Gastroesophageal sphincter (tissue), 4 donors: ENCODE measurements at regions not wholly inside any gene's neighbourhood (a gene's known extent, or its start where the extent isn't known, plus 50 kb on each side); places are given as distances from the start of the nearest gene placed in this dataset.

Experiments
- ATAC-seq: fragments of 150-250 bp; one replicate; pipeline ENCODE4 v1.9.1; 2016; ENCODE audit warnings: mild to moderate bottlenecking, moderate library complexity
- H3K27ac ChIP-seq, 4 donors: fragments of 200-600 bp; sonication (generic) in 3 of 4; 1 replicate in 3 of 4; 2 replicates in 1 of 4; pipeline ENCODE4 v1.5.1; 2016 to 2019
- H3K27me3 ChIP-seq: fragments of 200-600 bp; sonication (generic); one replicate; pipeline ENCODE4 v1.5.1; 2019
- H3K36me3 ChIP-seq, 2 donors: fragments of 200-600 bp; sonication (generic); one replicate each; pipeline ENCODE4 v1.5.1; 2019; ENCODE audit warnings: control low read depth in 1 of 2
- H3K4me1 ChIP-seq, 3 donors: fragments of 200-600 bp; sonication (generic); 1 replicate in 2 of 3; 2 replicates in 1 of 3; pipeline ENCODE4 v1.5.1; 2016 to 2019; ENCODE audit warnings: control low read depth in 2 of 3
- H3K4me3 ChIP-seq, 2 donors: fragments of 200-600 bp; sonication (generic); one replicate each; pipeline ENCODE4 v1.5.1; 2019; ENCODE audit warnings: mild to moderate bottlenecking in 1 of 2, moderate library complexity in 1 of 2
- H3K9me3 ChIP-seq, 3 donors: fragments of 200-600 bp; sonication (generic); one replicate each; pipeline ENCODE4 v1.5.1; 2017 to 2019; ENCODE audit warnings: control low read depth in 2 of 3
- EP300 ChIP-seq: sonication (generic); formaldehyde crosslinking; IDR thresholded peaks from one replicate; pipeline ENCODE4 v1.6.1; 2017; ENCODE audit warnings: antibody characterized with exemption, mild to moderate bottlenecking
- POLR2A ChIP-seq, 2 donors: fragments of 450-650 bp; IDR thresholded peaks; one replicate each; pipeline ENCODE4 v1.6.1; 2017; ENCODE audit warnings: antibody characterized with exemption in 2 of 2, mild to moderate bottlenecking in 2 of 2, moderate library complexity in 1 of 2
- POLR2AphosphoS5 ChIP-seq: sonication (generic); formaldehyde crosslinking; IDR thresholded peaks from one replicate; pipeline ENCODE4 v1.6.1; 2017; ENCODE audit warnings: antibody characterized with exemption
- WGBS, 2 donors: methylation state at CpG; one replicate each; pipeline ENCODE4 v1.1.5; 2018; ENCODE audit warnings: low coverage in 1 of 2; 5-methylcytosine and 5-hydroxymethylcytosine counted together
- TF ChIP-seq, protein P1 (sequence below), 4 experiments: fragments of 200-600 bp in 2 of 4; fragments of 450-650 bp in 2 of 4; sonication (generic) in 1 of 4; IDR thresholded peaks; one replicate each; pipeline ENCODE4 v1.5.1; 2017 to 2019; ENCODE audit warnings: antibody characterized with exemption in 4 of 4, mild to moderate bottlenecking in 2 of 4, moderate library complexity in 2 of 4

DNA sequence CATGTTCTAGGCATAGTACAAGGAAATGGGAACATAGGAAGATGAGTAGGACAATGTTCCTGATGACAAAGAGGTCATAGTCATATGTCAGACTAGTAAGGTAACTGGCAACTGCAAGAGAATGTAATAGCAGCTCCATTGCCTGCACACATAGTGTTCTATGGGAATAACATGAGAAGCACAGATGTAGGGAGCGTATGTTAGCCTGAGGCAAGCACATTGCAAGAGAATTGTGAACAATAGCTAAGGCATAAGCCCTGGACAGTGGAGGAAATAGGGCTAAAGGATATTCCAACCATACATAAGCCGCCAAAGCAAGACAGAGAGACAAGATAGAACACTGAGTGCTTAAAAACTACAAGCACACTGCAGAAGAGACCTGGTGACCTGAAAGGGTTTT is 1017.0 kb upstream of the TENM4 start:
- no peak for ATAC-seq
- no peaks in the 10 kb centered on the region for H3K9me3 ChIP-seq
- no peak overlapping the region for H3K4me3 ChIP-seq
- H3K36me3 ChIP-seq, result no peaks in the 10 kb centered on the region
- no peaks in the 10 kb centered on the region for H3K27me3 ChIP-seq
- H3K27ac ChIP-seq, result no peak overlapping the region
- no peaks in the 10 kb centered on the region for H3K4me1 ChIP-seq
- 79 to 93% methylated on average over 2 of the region's 2 CpGs for WGBS, 2 donors
- TF ChIP-seq EP300, result no peak

DNA sequence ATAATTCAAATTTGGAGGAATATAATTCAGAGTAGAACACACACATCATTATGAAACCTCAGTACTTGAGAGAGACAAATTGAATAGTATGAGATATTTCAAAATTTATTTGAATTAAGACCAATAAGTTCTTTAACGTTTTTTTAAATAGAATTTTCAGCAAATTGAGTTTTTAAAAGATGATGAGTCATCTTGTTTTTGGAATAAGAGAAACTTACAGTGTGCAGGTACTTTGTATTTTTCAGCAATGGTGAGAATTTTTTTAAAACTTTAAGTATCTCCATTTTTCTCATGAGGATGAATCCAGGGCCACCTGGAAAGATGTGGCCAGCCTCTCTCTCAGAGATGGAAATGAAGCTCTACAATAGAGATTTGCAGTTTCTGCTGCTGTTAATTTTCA is 1015.0 kb upstream of the TENM4 start:
- TF ChIP-seq, protein P1, sequence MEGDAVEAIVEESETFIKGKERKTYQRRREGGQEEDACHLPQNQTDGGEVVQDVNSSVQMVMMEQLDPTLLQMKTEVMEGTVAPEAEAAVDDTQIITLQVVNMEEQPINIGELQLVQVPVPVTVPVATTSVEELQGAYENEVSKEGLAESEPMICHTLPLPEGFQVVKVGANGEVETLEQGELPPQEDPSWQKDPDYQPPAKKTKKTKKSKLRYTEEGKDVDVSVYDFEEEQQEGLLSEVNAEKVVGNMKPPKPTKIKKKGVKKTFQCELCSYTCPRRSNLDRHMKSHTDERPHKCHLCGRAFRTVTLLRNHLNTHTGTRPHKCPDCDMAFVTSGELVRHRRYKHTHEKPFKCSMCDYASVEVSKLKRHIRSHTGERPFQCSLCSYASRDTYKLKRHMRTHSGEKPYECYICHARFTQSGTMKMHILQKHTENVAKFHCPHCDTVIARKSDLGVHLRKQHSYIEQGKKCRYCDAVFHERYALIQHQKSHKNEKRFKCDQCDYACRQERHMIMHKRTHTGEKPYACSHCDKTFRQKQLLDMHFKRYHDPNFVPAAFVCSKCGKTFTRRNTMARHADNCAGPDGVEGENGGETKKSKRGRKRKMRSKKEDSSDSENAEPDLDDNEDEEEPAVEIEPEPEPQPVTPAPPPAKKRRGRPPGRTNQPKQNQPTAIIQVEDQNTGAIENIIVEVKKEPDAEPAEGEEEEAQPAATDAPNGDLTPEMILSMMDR (IDR thresholded peaks at IDR 0.05), result no peak

DNA sequence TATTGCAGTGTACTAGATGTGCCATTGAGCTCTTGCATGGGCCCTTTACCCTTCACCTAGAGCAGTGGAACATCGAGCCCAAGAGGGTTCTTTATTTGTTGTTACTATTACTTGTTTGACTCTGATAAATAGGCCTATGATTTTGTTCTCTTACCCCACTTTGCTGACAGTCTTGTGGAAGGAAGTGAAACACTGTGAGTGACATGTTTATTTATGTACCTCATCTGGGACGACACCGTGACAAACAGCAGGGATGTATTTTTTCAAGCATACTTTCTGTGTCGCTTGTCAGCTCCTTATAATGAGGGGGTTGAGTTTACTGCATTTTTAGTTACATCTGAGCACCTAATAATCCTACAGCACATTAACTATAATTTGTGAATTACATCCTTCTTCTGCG is 1010.3 kb upstream of the TENM4 start:
- 28 to 58% methylated on average over 4 to 5 of the region's 5 CpGs for WGBS, 2 donors
- no peak for TF ChIP-seq EP300
- no peak for TF ChIP-seq POLR2A (IDR thresholded peaks at IDR 0.05)
- no peak for TF ChIP-seq POLR2AphosphoS5
- TF ChIP-seq, protein P1 (IDR thresholded peaks at IDR 0.05), result no peak
- no peak for ATAC-seq
- no peaks in the 10 kb centered on the region for H3K36me3 ChIP-seq
- no peak overlapping the region for H3K4me3 ChIP-seq
- no peak overlapping the region for H3K27ac ChIP-seq
- no peaks in the 10 kb centered on the region for H3K9me3 ChIP-seq
- H3K27me3 ChIP-seq, result peaks cover 4% of the 10 kb centered on the region
- H3K4me1 ChIP-seq, result no peaks in the 10 kb centered on the region

More for the DNA sequence above, 1015.0 kb upstream of the TENM4 start:
- peaks cover 4% of the 10 kb centered on the region for H3K27me3 ChIP-seq
- no peaks in the 10 kb centered on the region for H3K4me1 ChIP-seq
- no peaks in the 10 kb centered on the region for H3K36me3 ChIP-seq
- H3K27ac ChIP-seq, result no peak overlapping the region
- H3K4me3 ChIP-seq, result no peak overlapping the region
- 31 to 32% methylated on average over 1 of the region's 1 CpG for WGBS, 2 donors
- no peaks in the 10 kb centered on the region for H3K9me3 ChIP-seq
- no peak for ATAC-seq

DNA sequence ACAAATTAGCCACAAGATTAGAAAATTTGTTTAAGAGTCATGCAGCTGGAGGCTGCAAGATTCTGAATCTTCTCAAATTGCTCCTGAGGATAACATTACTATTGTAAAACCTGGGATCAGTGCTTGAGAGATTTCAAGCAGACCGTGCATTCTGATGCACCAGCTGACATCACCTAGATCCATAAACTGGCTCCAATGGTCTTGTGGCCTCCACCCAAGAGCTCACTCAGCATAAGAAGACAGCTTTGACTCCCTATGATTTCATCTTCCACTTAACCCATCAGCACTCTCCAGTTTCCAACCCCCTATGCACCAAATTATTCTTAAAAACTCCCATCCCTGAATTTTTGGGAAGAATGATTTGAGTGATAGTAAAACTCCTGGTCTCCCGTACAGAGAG is 1007.9 kb upstream of the TENM4 start:
- no peak overlapping the region for H3K4me3 ChIP-seq
- H3K36me3 ChIP-seq, result no peaks in the 10 kb centered on the region
- peaks cover 4% of the 10 kb centered on the region for H3K27me3 ChIP-seq
- no peak overlapping the region for H3K27ac ChIP-seq
- TF ChIP-seq, protein P1 (IDR thresholded peaks at IDR 0.05), result no peak
- TF ChIP-seq POLR2A (IDR thresholded peaks at IDR 0.05), result no peak
- TF ChIP-seq POLR2AphosphoS5, result no peak
- no peak for TF ChIP-seq EP300
- no peak for ATAC-seq
- H3K4me1 ChIP-seq, result no peaks in the 10 kb centered on the region
- 68 to 100% methylated on average over 1 to 2 of the region's 2 CpGs for WGBS, 2 donors
- no peaks in the 10 kb centered on the region for H3K9me3 ChIP-seq

DNA sequence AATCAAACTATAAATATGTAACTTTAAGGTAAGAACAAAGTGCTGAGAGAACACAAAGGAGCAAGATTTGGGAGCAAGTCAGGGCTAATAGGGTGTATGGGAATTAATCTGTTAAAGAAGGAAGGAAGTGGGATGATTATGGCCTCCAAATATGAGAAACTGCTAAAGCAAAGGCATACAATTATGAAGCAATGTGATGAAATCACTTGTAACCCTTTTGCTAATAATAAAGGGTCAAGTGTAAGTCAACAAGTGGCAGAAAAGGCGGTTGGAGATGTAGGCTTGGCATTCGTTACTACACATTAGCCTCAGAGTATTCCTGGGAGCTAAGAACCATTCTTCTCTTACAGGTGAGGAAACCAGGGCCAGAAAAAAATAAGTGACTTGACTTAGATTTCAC is 1002.3 kb upstream of the TENM4 start:
- no peak overlapping the region for H3K4me3 ChIP-seq
- H3K27me3 ChIP-seq, result no peaks in the 10 kb centered on the region
- WGBS, 2 donors, result 64 to 88% methylated on average over 2 of the region's 2 CpGs
- H3K27ac ChIP-seq, result no peak overlapping the region
- TF ChIP-seq POLR2A (IDR thresholded peaks at IDR 0.05), result no peak
- no peak for TF ChIP-seq EP300
- TF ChIP-seq POLR2AphosphoS5, result no peak
- TF ChIP-seq, protein P1 (IDR thresholded peaks at IDR 0.05), result no peak
- no peaks in the 10 kb centered on the region for H3K9me3 ChIP-seq
- H3K4me1 ChIP-seq, result no peaks in the 10 kb centered on the region
- H3K36me3 ChIP-seq, result no peaks in the 10 kb centered on the region
- no peak for ATAC-seq

DNA sequence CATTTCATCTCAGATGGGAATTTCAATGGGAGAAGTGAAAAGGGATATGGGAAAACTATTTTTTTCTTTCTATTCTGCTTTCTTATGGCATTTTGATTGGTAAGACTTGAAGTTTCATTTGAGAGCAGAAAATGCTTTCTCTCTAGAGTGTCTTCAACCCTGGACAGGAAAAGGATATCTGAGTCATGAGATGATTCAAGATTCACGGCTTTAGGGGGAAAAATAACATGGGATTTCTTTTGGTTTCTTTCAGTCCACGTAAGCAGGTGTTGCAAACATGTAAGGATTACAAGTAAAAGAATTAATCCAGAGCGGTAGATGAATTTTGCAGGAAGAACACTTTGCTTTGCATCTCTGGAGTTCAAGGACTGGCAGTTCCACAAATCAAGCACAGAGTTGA is 1001.0 kb upstream of the TENM4 start:
- Histone ChIP-seq H3K4me3 (no peak overlapping the region), H3K9me3 (no peaks in the 10 kb centered on the region), H3K36me3 (no peaks in the 10 kb centered on the region), H3K4me1 (no peaks in the 10 kb centered on the region), H3K27ac (no peak overlapping the region), H3K27me3 (peaks cover 5% of the 10 kb centered on the region)
- ATAC-seq, result no peak
- TF ChIP-seq POLR2A (IDR thresholded peaks at IDR 0.05) (no peak), POLR2AphosphoS5 (no peak), EP300 (no peak)
- TF ChIP-seq, protein P1 (IDR thresholded peaks at IDR 0.05), result no peak
- 74 to 80% methylated on average over 3 of the region's 3 CpGs for WGBS, 2 donors
